Caco-2 (cell line): ENCODE measurements at regions not wholly inside any gene's neighbourhood (a gene's known extent, or its start where the extent isn't known, plus 50 kb on each side); places are given as distances from the start of the nearest gene placed in this dataset.

ENCODE experiments used
- BruUV-seq: library from RNA; stranded (reverse); fragments of 400-500 nt; replicated peaks from 2 replicates; lab custom pipeline; 2021; lab: Mats Ljungman, UMichigan
- CTCF ChIA-PET: fragments of 300-600 bp; sonication (Branson Sonifier 250); formaldehyde crosslinking; loops from one replicate; lab custom pipeline; 2022; ENCODE audit warnings: antibody characterized with exemption; lab: Charles Lee
- POLR2A ChIA-PET: fragments of 300-600 bp; sonication (Branson Sonifier 250); formaldehyde crosslinking; loops from one replicate; lab custom pipeline; 2022; ENCODE audit warnings: antibody characterized with exemption; lab: Charles Lee
- DNase-seq, 2 experiments: peaks; one replicate each; pipeline versions ENCODE4 v3.0.0 to v3.0.0-alpha.2; 2020 to 2022
- H3K27me3 ChIP-seq: replicated peaks from 2 replicates; pipeline ENCODE4 v1.6.0; 2011; ENCODE audit warnings: low read length; ENCODE audit not compliant: control insufficient read depth, insufficient read depth
- H3K36me3 ChIP-seq: 2 replicates; pipeline ENCODE4 v1.5.1; 2011; ENCODE audit warnings: low read length; ENCODE audit not compliant: control insufficient read depth, insufficient read depth
- H3K4me1 ChIP-seq: fragments of 250-450 bp; sonication (Bioruptor Pico); 2 replicates; pipeline ENCODE4 v1.5.1; 2020; ENCODE audit warnings: mild to moderate bottlenecking
- H3K4me3 ChIP-seq: 2 replicates; pipeline ENCODE4 v1.5.1; 2011; ENCODE audit warnings: low read depth, mild to moderate bottlenecking, control low read depth, low read length
- H3K9me3 ChIP-seq: fragments of 250-450 bp; sonication (Bioruptor Pico); 2 replicates; pipeline ENCODE4 v1.5.1; 2020; ENCODE audit warnings: mild to moderate bottlenecking, moderate library complexity
- H3K27ac Mint-ChIP-seq: one replicate; pipeline ENCODE4 v1.8.0; 2022; ENCODE audit warnings: mixed read lengths; ENCODE audit not compliant: unreplicated experiment
- H3K27me3 Mint-ChIP-seq: one replicate; pipeline ENCODE4 v1.8.0; 2022; ENCODE audit warnings: mixed read lengths; ENCODE audit not compliant: insufficient read depth, unreplicated experiment
- H3K36me3 Mint-ChIP-seq: one replicate; pipeline ENCODE4 v1.8.0; 2022; ENCODE audit warnings: mild to moderate bottlenecking, mixed read lengths; ENCODE audit not compliant: insufficient read depth, unreplicated experiment
- H3K4me1 Mint-ChIP-seq: one replicate; pipeline ENCODE4 v1.8.0; 2022; ENCODE audit warnings: low read depth, mixed read lengths; ENCODE audit not compliant: unreplicated experiment
- H3K4me3 Mint-ChIP-seq: one replicate; pipeline ENCODE4 v1.8.0; 2022; ENCODE audit warnings: mild to moderate bottlenecking, moderate library complexity, mixed read lengths; ENCODE audit not compliant: unreplicated experiment
- H3K9me3 Mint-ChIP-seq: one replicate; pipeline ENCODE4 v1.8.0; 2022; ENCODE audit warnings: mixed read lengths; ENCODE audit not compliant: unreplicated experiment
- CTCF ChIP-seq, 2 experiments: fragments of 200-600 bp in 1 of 2; IDR thresholded peaks; 1 replicate in 1 of 2; 2 replicates in 1 of 2; pipeline versions ENCODE4 v1.5.1 to v1.8.0; 2011 to 2022; ENCODE audit warnings: antibody characterized with exemption in 1 of 2, control low read depth in 1 of 2, inconsistent platforms in 1 of 2, low read depth in 1 of 2, low read length in 1 of 2, mild to moderate bottlenecking in 1 of 2, moderate library complexity in 1 of 2; ENCODE audit not compliant: insufficient read depth in 1 of 2, severe bottlenecking in 1 of 2, unreplicated experiment in 1 of 2
- intact Hi-C: fragments of 100-400 bp; cut with micrococcal nuclease; formaldehyde crosslinking; loops from one replicate; pipeline ENCODE4 v1.10.0; 2022; ENCODE audit not compliant: unreplicated experiment

- Mint-ChIP-seq H3K36me3 (no peaks in the 10 kb centered on the region), H3K27me3 (peaks cover 24% of the 10 kb centered on the region), H3K27ac (no peak overlapping the region), H3K4me1 (no peaks in the 10 kb centered on the region), H3K9me3 (no peaks in the 10 kb centered on the region), H3K4me3 (no peak overlapping the region)
- CTCF ChIA-PET = no interaction called here
- Histone ChIP-seq H3K4me1 (no peaks in the 10 kb centered on the region), H3K4me3 (no peak overlapping the region), H3K36me3 (no peaks in the 10 kb centered on the region), H3K9me3 (no peaks in the 10 kb centered on the region), H3K27me3 (no peaks in the 10 kb centered on the region; the same call in 1 of the 2 replicates)
- no peak for TF ChIP-seq CTCF (IDR thresholded peaks at IDR 0.05; ENCODE audit: insufficient read depth in 1 of 2, low read depth in 1 of 2, low read length in 1 of 2, severe bottlenecking in 1 of 2, unreplicated experiment in 1 of 2)
- intact Hi-C loops = no loop called here
- no TSS peak for BruUV-seq
- POLR2A ChIA-PET = no interaction called here
- DNase-seq = no peak
Measured at GRCh38 chr7:25789701-25790640, 362.0 kb upstream of the NFE2L3 start.

GRCh38 chr7:25790963-25791362, 361.0 kb upstream of the NFE2L3 start:
- no peaks in the 10 kb centered on the region for H3K9me3 ChIP-seq
- CTCF ChIA-PET = no interaction called here
- Mint-ChIP-seq H3K4me1 (no peaks in the 10 kb centered on the region), H3K36me3 (no peaks in the 10 kb centered on the region), H3K27me3 (peaks cover 18% of the 10 kb centered on the region), H3K4me3 (no peak overlapping the region), H3K9me3 (no peaks in the 10 kb centered on the region), H3K27ac (no peak overlapping the region)
- H3K4me1 ChIP-seq = no peaks in the 10 kb centered on the region
- H3K4me3 ChIP-seq = no peak overlapping the region
- no peaks in the 10 kb centered on the region; the same call in 1 of the 2 replicates for H3K27me3 ChIP-seq
- DNase-seq = no peak
- POLR2A ChIA-PET = no interaction called here
- no peaks in the 10 kb centered on the region for H3K36me3 ChIP-seq
- intact Hi-C loops = no loop called here
- BruUV-seq = no TSS peak
- TF ChIP-seq CTCF (IDR thresholded peaks at IDR 0.05; ENCODE audit: insufficient read depth in 1 of 2, low read depth in 1 of 2, low read length in 1 of 2, severe bottlenecking in 1 of 2, unreplicated experiment in 1 of 2) = no peak

GRCh38 chr7:25792586-25792985, 359.4 kb upstream of the NFE2L3 start:
- Histone ChIP-seq H3K36me3 (no peaks in the 10 kb centered on the region), H3K9me3 (no peaks in the 10 kb centered on the region), H3K4me1 (no peaks in the 10 kb centered on the region), H3K4me3 (no peak overlapping the region), H3K27me3 (no peaks in the 10 kb centered on the region; the same call in 1 of the 2 replicates)
- DNase-seq = no peak
- Mint-ChIP-seq H3K4me3 (no peak overlapping the region), H3K27me3 (peaks cover 14% of the 10 kb centered on the region), H3K4me1 (no peaks in the 10 kb centered on the region), H3K9me3 (no peaks in the 10 kb centered on the region), H3K27ac (no peak overlapping the region), H3K36me3 (no peaks in the 10 kb centered on the region)
- intact Hi-C loops = no loop called here
- ChIA-PET CTCF (no interaction called here), POLR2A (no interaction called here)
- TF ChIP-seq CTCF (IDR thresholded peaks at IDR 0.05; ENCODE audit: insufficient read depth in 1 of 2, low read depth in 1 of 2, low read length in 1 of 2, severe bottlenecking in 1 of 2, unreplicated experiment in 1 of 2) = no peak
- BruUV-seq = no TSS peak
